Body of pancreas (tissue), 4 donors: ENCODE measurements at regions not wholly inside any gene's neighbourhood (a gene's known extent, or its start where the extent isn't known, plus 50 kb on each side); places are given as distances from the start of the nearest gene placed in this dataset.

Experiments
- POLR2A ChIP-seq, 3 donors: fragments of 450-650 bp; IDR thresholded peaks; one replicate each; pipeline ENCODE4 v1.6.1; 2016; ENCODE audit warnings: antibody characterized with exemption in 3 of 3, mild to moderate bottlenecking in 2 of 3
- TF ChIP-seq, protein P1 (sequence below), 7 experiments: fragments of 450-650 bp in 4 of 7; fragments of 200-600 bp in 3 of 7; sonication (generic) in 3 of 7; IDR thresholded peaks; one replicate each; pipeline ENCODE4 v1.5.1; 2016 to 2019; ENCODE audit warnings: antibody characterized with exemption in 7 of 7

DNA sequence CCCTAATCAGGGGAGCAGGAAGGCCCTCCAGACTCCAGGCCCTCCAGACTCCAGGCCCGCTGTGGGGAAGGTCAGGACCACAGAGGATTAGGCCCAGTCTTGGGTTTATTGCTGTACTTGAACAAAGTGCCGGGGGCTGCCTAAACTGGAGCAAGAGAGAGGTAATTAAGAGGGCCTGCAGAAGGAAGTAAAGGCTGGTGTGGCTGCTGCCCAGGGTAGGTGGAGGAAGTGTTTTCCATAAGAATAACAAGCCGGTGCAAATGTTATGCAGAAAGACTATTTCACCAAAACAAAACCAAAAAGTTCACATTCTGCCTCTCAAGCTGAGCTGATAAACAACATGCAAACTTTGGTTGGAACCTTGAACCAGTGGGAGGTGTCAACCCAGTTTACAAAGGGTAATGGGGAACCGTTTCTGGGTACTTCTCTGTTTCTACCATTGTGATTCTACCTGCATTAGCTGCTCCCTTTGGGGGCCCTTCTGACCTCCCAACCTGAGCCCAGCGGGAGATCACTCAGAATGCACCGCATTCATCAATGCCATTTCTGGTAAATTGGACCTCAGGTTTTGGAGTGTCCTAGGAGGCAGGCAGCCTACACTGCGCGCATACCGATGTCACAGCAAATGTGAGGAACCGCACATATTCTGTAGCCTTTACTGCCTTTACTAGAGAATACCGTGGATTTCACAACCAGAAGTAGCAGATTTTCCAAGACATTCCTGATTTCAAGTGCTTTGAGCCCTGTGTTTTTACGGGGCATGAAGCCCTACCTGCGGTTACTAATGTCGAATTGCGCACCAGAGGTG lies 59.7 kb upstream of the BCOR start:
- TF ChIP-seq, protein P1, sequence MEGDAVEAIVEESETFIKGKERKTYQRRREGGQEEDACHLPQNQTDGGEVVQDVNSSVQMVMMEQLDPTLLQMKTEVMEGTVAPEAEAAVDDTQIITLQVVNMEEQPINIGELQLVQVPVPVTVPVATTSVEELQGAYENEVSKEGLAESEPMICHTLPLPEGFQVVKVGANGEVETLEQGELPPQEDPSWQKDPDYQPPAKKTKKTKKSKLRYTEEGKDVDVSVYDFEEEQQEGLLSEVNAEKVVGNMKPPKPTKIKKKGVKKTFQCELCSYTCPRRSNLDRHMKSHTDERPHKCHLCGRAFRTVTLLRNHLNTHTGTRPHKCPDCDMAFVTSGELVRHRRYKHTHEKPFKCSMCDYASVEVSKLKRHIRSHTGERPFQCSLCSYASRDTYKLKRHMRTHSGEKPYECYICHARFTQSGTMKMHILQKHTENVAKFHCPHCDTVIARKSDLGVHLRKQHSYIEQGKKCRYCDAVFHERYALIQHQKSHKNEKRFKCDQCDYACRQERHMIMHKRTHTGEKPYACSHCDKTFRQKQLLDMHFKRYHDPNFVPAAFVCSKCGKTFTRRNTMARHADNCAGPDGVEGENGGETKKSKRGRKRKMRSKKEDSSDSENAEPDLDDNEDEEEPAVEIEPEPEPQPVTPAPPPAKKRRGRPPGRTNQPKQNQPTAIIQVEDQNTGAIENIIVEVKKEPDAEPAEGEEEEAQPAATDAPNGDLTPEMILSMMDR (IDR thresholded peaks at IDR 0.05), result no peak
- TF ChIP-seq POLR2A (IDR thresholded peaks at IDR 0.05), result no peak
